Psoas muscle (tissue), 7 donors: ENCODE measurements at regions not wholly inside any gene's neighbourhood (a gene's known extent, or its start where the extent isn't known, plus 50 kb on each side); places are given as distances from the start of the nearest gene placed in this dataset.

Experiments
- ATAC-seq, 4 donors: fragments of 200-7000 bp; cut with Tn5 transposase; one replicate each; pipeline ENCODE4 v1.9.1; 2020; ENCODE audit warnings: moderate library complexity in 3 of 4, mild to moderate bottlenecking in 2 of 4
- DNase-seq, 2 donors: peaks; one replicate each; pipeline ENCODE4 v3.0.0-alpha.2; 2020
- H3K27ac ChIP-seq: fragments of 200-600 bp; one replicate; pipeline ENCODE4 v1.8.0; 2022
- H3K27me3 ChIP-seq, 3 donors: fragments of 200-600 bp in 1 of 3; one replicate each; pipeline versions ENCODE4 v1.6.1 to v1.8.0; 2013 to 2022; ENCODE audit warnings: low read length in 2 of 3, mild to moderate bottlenecking in 2 of 3, moderate library complexity in 1 of 3; ENCODE audit not compliant: insufficient read depth in 3 of 3
- H3K36me3 ChIP-seq, 2 donors: fragments of 200-600 bp in 1 of 2; one replicate each; pipeline versions ENCODE4 v1.6.1 to v1.8.0; 2013 to 2022; ENCODE audit warnings: low read depth in 1 of 2, mild to moderate bottlenecking in 1 of 2, moderate library complexity in 1 of 2; ENCODE audit not compliant: insufficient read depth in 1 of 2
- H3K4me1 ChIP-seq: fragments of 200-600 bp; one replicate; pipeline ENCODE4 v1.8.0; 2022
- H3K4me3 ChIP-seq: fragments of 200-600 bp; one replicate; pipeline ENCODE4 v1.8.0; 2022; ENCODE audit warnings: mild to moderate bottlenecking
- H3K9me3 ChIP-seq: fragments of 200-600 bp; one replicate; pipeline ENCODE4 v1.8.0; 2022
- WGBS, 3 donors: extraction: QIAGEN DNeasy Blood & Tissue Kit; methylation state at CpG; one replicate each; pipeline versions ENCODE4 v1.1.6 to v1.1.7; 2013; 5-methylcytosine and 5-hydroxymethylcytosine counted together
- intact Hi-C, 2 donors: fragments of 100-400 bp; cut with DNase I; formaldehyde crosslinking; loops; one replicate each; pipeline versions ENCODE4 v1.11.0 to v1.14.2; 2022
- TF ChIP-seq, protein P1 (sequence below): fragments of 200-600 bp; IDR thresholded peaks from one replicate; pipeline ENCODE4 v1.8.0; 2022; ENCODE audit warnings: antibody characterized with exemption
- donor health status: healthy with polysubstance abuse.
- donor health status: DM: no; HTN: no; CAD: no; lungs with moderate emphysema.
- donor health status: Bipolar disorder and iron deficiency.
- donor health status: healthy.
- donor health status: DM: yes; HTN: yes; CAD: no.
- donor health status: DM: no; HTN: no; CAD: no.
- donor health status: DM: yes; HTN: yes; CAD: no.

DNA sequence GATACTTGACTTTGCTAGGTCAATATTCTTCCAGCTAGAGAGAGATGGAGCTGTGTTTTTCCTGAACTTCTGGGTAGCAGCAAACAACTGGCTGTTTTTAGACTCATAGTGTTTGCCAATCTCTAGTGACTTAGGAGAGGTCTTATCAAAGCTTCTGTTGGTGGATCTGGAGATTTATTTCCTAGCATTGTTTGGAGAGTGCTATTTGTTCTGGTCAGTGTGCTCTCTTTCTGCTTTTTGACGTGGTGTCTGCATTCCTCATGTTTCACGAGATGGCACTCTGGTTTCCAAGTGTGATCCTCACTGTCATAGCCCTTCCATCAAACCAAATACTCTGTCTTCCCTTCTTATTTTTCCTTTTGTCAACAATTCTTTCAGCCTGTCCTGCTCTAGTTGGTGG is 88.6 kb upstream of the DAZL start:
- Histone ChIP-seq H3K4me1 (no peaks in the 10 kb centered on the region), H3K27me3 (no peaks in the 10 kb centered on the region), H3K27ac (no peak overlapping the region), H3K9me3 (no peaks in the 10 kb centered on the region), H3K4me3 (no peak overlapping the region), H3K36me3 (no peaks in the 10 kb centered on the region)
- no peak for DNase-seq
- 24 to 74% (median 54%) methylated on average over 2 of the region's 2 CpGs for whole genome bisulfite sequencing, 3 donors
- intact Hi-C loops = no loop called here
- ATAC-seq = no peak
- TF ChIP-seq, protein P1, sequence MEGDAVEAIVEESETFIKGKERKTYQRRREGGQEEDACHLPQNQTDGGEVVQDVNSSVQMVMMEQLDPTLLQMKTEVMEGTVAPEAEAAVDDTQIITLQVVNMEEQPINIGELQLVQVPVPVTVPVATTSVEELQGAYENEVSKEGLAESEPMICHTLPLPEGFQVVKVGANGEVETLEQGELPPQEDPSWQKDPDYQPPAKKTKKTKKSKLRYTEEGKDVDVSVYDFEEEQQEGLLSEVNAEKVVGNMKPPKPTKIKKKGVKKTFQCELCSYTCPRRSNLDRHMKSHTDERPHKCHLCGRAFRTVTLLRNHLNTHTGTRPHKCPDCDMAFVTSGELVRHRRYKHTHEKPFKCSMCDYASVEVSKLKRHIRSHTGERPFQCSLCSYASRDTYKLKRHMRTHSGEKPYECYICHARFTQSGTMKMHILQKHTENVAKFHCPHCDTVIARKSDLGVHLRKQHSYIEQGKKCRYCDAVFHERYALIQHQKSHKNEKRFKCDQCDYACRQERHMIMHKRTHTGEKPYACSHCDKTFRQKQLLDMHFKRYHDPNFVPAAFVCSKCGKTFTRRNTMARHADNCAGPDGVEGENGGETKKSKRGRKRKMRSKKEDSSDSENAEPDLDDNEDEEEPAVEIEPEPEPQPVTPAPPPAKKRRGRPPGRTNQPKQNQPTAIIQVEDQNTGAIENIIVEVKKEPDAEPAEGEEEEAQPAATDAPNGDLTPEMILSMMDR = no peak

DNA sequence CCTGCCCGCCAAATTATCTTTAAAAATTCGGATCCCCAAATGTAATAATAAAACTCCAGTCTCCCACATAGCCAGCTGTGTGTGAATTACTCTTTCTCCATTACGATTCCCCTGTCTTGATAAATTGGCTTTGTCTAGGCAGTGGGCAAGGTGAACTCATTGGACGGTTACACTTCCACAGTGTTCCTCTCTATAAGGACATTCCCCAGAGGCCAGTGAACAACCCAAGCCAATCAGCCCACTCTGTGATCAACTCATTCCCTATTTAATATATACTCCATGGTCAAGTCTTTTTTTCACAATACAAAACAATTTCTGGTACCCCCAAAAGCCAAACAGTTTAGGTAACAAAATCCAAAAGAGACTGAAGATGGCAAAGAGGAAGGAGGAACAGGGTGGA is 90.5 kb upstream of the DAZL start:
- ATAC-seq (no peak), DNase-seq (no peak)
- no peak overlapping the region for H3K27ac ChIP-seq
- H3K4me3 ChIP-seq = no peak overlapping the region
- TF ChIP-seq, protein P1 = no peak
- intact Hi-C loops = loop anchor here in 1 of 2 donors (1.0 kb wide), 1 partner anchor 43 kb away; no protein-coding TSS in a partner anchor
- no peaks in the 10 kb centered on the region for H3K36me3 ChIP-seq
- no peaks in the 10 kb centered on the region for H3K27me3 ChIP-seq
- no peaks in the 10 kb centered on the region for H3K9me3 ChIP-seq
- no peaks in the 10 kb centered on the region for H3K4me1 ChIP-seq
- 88 to 94% (median 91%) methylated on average over 4 of the region's 4 CpGs for WGBS, 3 donors

DNA sequence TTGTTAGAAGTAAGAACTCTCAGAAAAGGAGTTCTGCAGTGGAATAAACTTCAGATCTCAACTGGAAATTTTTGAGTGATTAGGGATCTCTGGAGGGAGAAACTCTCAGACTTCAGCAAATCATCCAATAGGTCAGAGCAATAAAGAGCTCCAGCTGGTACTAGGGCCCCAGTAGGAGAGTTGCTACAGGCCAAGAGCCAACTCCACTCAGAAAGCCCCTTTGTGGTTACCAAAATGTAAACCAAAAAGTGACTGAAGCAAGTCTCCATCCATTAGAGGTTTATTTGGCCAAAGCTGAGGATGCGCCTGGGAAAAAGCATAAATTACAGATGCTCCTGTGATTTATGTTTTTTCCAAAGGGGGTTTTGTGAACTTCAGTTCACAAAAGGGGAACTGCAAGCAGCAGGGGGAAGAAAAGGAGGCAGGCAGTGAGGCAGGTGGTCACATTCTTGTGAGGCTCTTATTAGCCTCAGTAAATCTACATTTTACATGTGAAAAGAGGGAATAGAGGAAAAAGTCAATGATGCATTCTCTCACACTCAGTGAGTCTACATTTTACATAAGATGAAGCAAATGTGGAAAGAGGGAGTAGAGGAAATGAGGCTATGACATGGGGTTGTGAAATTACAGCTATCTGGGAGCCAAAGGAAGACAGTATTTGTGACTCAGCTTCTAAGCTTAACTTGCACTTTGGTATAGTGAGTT is 92.4 kb upstream of the DAZL start:
- WGBS, 3 donors = 94 to 95% (median 95%) methylated on average over 1 of the region's 1 CpG
- H3K9me3 ChIP-seq = no peaks in the 10 kb centered on the region
- intact Hi-C loops = no loop called here
- no peaks in the 10 kb centered on the region for H3K36me3 ChIP-seq
- no peaks in the 10 kb centered on the region for H3K27me3 ChIP-seq
- ATAC-seq (peak in 3 of 4 donors; percentile 39 to 86 (median 50)), DNase-seq (no peak)
- TF ChIP-seq, protein P1 = no peak
- no peak overlapping the region for H3K4me3 ChIP-seq
- no peak overlapping the region for H3K27ac ChIP-seq
- no peaks in the 10 kb centered on the region for H3K4me1 ChIP-seq

DNA sequence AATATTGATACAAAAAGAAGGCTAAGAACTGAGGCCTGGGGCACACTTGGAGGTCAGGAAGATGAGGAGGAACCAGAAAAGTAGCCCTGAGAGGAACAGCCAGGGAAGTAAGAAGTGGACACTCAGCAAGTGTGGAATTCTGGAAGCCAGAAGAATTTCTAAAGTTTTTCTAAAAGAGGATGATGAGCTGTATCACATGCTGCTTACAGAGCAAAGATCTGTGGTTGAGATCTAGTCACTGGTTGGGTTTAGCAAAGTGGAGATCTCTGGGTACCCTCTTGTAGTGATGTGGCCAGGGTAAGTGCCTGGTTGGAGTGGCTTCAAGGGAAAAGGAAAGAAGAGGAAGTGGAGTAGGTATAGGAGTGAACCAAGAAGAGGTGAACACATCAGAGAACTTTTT is 95.4 kb upstream of the DAZL start:
- intact Hi-C loops = no loop called here

More for the DNA sequence above, 95.4 kb upstream of the DAZL start:
- no peak for ATAC-seq
- no peak overlapping the region for H3K27ac ChIP-seq
- no peaks in the 10 kb centered on the region for H3K27me3 ChIP-seq
- no peak for DNase-seq
- TF ChIP-seq, protein P1 = no peak
- H3K9me3 ChIP-seq = no peaks in the 10 kb centered on the region
- H3K36me3 ChIP-seq = no peaks in the 10 kb centered on the region
- no peaks in the 10 kb centered on the region for H3K4me1 ChIP-seq
- no peak overlapping the region for H3K4me3 ChIP-seq
